ENCODE measurements at regions not wholly inside any gene's neighbourhood (a gene's known extent, or its start where the extent isn't known, plus 50 kb on each side); places are given as distances from the start of the nearest gene placed in this dataset.

DNA sequence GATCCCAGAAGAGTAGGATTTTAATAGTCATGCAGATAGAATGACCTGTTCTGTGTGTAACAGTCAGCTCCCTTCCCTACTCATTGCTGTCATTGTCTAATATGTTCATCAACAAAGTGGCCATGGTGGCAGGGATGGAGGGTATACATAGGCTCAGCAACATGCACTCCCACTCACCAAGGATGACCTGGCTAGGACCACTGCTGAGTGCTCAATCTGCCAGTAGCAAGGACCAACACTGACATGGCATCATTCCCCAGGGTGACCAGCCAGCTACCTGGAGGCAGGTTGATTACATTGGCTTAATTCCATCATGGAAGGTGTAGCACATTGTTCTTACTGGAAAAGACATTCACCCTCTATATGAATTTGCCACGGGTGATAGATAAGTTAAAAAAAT is 401.7 kb upstream of the CELF4 start:
- no peaks in the 10 kb centered on the region for H3K79me2 ChIP-seq (ENCODE audit: insufficient read depth, low read length)
- H3K9me2 ChIP-seq (ENCODE audit: low read depth, low read length): no peaks in the 10 kb centered on the region
- no peaks in the 10 kb centered on the region for H3K9me3 ChIP-seq (ENCODE audit: low read length)
- no peak for TF ChIP-seq EZH2 (IDR thresholded peaks at IDR 0.05; ENCODE audit: borderline replicate concordance, low read length)
- TF ChIP-seq, protein P1, sequence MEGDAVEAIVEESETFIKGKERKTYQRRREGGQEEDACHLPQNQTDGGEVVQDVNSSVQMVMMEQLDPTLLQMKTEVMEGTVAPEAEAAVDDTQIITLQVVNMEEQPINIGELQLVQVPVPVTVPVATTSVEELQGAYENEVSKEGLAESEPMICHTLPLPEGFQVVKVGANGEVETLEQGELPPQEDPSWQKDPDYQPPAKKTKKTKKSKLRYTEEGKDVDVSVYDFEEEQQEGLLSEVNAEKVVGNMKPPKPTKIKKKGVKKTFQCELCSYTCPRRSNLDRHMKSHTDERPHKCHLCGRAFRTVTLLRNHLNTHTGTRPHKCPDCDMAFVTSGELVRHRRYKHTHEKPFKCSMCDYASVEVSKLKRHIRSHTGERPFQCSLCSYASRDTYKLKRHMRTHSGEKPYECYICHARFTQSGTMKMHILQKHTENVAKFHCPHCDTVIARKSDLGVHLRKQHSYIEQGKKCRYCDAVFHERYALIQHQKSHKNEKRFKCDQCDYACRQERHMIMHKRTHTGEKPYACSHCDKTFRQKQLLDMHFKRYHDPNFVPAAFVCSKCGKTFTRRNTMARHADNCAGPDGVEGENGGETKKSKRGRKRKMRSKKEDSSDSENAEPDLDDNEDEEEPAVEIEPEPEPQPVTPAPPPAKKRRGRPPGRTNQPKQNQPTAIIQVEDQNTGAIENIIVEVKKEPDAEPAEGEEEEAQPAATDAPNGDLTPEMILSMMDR (IDR thresholded peaks at IDR 0.05; ENCODE audit: low read length): no peak
- no peak overlapping the region for H3K4me3 ChIP-seq (ENCODE audit: low read depth, low read length, poor library complexity, severe bottlenecking)
- no peak overlapping the region for H2AFZ ChIP-seq (ENCODE audit: low read length)
- no peaks in the 10 kb centered on the region for H3K4me1 ChIP-seq (ENCODE audit: insufficient read depth, low read length, severe bottlenecking)
- H3K27ac ChIP-seq (ENCODE audit: low read depth, low read length, poor library complexity, severe bottlenecking): no peak overlapping the region
- no peaks in the 10 kb centered on the region for H3K36me3 ChIP-seq (ENCODE audit: insufficient read depth, low read length)
- no peaks in the 10 kb centered on the region for H3K27me3 ChIP-seq (ENCODE audit: insufficient read depth, low read length)
- no peak overlapping the region for H3K4me2 ChIP-seq (ENCODE audit: low read length)
- no peaks in the 10 kb centered on the region for H4K20me1 ChIP-seq (ENCODE audit: insufficient read depth, low read length)
- no peaks in the 10 kb centered on the region for H3F3A ChIP-seq (ENCODE audit: insufficient read depth, low read length)
- H3K9ac ChIP-seq (ENCODE audit: low read length): no peak overlapping the region

DNA sequence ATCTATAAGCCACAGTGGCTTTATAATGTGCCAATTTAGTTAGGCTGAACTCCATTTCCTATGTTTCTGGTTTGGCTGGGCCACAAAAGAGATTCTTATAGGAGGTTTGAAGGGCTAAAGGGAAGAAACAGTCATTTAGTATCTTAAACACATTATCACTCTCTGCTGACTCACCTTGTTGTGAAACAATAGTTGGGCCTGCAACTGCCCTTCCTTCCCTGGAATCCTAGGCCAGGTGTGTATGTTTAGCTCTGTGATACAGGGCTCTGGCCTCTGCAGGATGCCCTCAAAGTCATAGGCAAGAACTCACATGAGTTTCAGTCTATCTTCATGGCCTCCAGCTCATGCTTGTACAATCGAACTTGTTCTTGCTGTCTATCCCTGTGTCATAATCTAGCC is 400.0 kb upstream of the CELF4 start:
- H3K27ac ChIP-seq (ENCODE audit: low read depth, low read length, poor library complexity, severe bottlenecking): no peak overlapping the region
- H3K4me1 ChIP-seq (ENCODE audit: insufficient read depth, low read length, severe bottlenecking): no peaks in the 10 kb centered on the region
- H3K9ac ChIP-seq (ENCODE audit: low read length): no peak overlapping the region
- no peaks in the 10 kb centered on the region for H3K27me3 ChIP-seq (ENCODE audit: insufficient read depth, low read length)
- H3K4me2 ChIP-seq (ENCODE audit: low read length): no peak overlapping the region
- no peaks in the 10 kb centered on the region for H3F3A ChIP-seq (ENCODE audit: insufficient read depth, low read length)
- H3K79me2 ChIP-seq (ENCODE audit: insufficient read depth, low read length): no peaks in the 10 kb centered on the region
- H3K9me2 ChIP-seq (ENCODE audit: low read depth, low read length): no peaks in the 10 kb centered on the region
- no peak overlapping the region for H2AFZ ChIP-seq (ENCODE audit: low read length)
- H3K4me3 ChIP-seq (ENCODE audit: low read depth, low read length, poor library complexity, severe bottlenecking): no peak overlapping the region
- H4K20me1 ChIP-seq (ENCODE audit: insufficient read depth, low read length): no peaks in the 10 kb centered on the region
- no peak for TF ChIP-seq EZH2 (IDR thresholded peaks at IDR 0.05; ENCODE audit: borderline replicate concordance, low read length)
- no peaks in the 10 kb centered on the region for H3K9me3 ChIP-seq (ENCODE audit: low read length)
- no peaks in the 10 kb centered on the region for H3K36me3 ChIP-seq (ENCODE audit: insufficient read depth, low read length)

DNA sequence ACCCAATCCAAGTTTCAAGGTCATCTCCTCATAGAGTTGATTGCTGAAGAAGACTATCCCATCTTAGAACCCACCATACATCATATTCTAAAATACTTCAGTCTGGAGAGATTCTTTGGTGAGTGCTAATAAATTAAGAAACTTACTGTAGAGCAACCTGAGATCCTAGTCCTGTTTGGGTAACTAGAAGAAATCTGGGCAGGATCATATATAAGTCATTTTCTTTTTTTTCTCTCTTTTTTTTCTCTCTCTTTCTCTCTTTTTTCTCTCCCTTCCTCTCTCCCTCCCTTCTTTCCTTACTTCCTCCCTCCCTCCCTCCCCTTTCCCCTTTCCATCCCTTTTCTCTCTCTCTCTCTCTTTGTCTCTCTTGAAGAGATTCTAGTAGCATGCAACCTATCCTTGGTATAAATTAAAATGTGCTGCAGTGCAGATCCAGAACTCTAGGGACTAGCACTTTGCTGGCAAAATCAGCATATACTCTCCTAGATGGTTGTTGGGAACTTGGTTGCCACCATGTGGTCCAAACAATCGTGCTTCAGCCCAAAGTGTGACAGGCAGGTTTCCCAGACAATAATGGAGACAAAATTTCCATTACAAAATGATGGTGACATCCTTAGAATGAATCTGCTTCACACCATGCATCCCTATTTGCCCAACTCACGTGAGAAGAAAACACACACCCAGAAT is 399.4 kb upstream of the CELF4 start:
- Histone ChIP-seq H3K9ac (ENCODE audit: low read length) (no peak overlapping the region), H3K9me2 (ENCODE audit: low read depth, low read length) (no peaks in the 10 kb centered on the region), H3K9me3 (ENCODE audit: low read length) (no peaks in the 10 kb centered on the region), H2AFZ (ENCODE audit: low read length) (no peak overlapping the region), H3F3A (ENCODE audit: insufficient read depth, low read length) (no peaks in the 10 kb centered on the region), H3K27ac (ENCODE audit: low read depth, low read length, poor library complexity, severe bottlenecking) (no peak overlapping the region), H3K36me3 (ENCODE audit: insufficient read depth, low read length) (no peaks in the 10 kb centered on the region), H3K79me2 (ENCODE audit: insufficient read depth, low read length) (no peaks in the 10 kb centered on the region), H3K4me3 (ENCODE audit: low read depth, low read length, poor library complexity, severe bottlenecking) (no peak overlapping the region), H3K4me1 (ENCODE audit: insufficient read depth, low read length, severe bottlenecking) (no peaks in the 10 kb centered on the region), H3K4me2 (ENCODE audit: low read length) (no peak overlapping the region), H4K20me1 (ENCODE audit: insufficient read depth, low read length) (no peaks in the 10 kb centered on the region), H3K27me3 (ENCODE audit: insufficient read depth, low read length) (no peaks in the 10 kb centered on the region)
- TF ChIP-seq, protein P1 (IDR thresholded peaks at IDR 0.05; ENCODE audit: low read length): no peak
- no peak for TF ChIP-seq EZH2 (IDR thresholded peaks at IDR 0.05; ENCODE audit: borderline replicate concordance, low read length)

DNA sequence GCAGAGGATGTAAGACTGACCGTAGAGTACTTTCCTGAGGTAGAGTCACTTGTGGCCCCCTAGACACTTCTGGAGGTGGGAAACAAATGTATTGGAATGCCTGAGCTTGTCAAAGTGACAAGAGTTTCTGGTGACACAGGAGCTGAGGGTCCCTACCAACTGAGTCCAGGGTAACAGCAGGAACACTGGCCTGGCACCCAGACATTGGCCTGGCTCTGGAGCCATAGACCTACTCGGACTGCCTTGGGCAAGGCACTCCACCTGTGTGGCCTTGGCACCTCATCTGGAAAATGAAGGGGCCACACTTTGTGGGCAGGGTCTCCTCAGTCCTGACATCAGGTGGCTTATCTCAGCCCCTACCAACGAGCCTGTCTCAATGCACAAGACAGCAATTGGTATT is 398.2 kb upstream of the CELF4 start:
- Histone ChIP-seq H3K4me2 (ENCODE audit: low read length) (no peak overlapping the region), H3K9ac (ENCODE audit: low read length) (no peak overlapping the region), H3K36me3 (ENCODE audit: insufficient read depth, low read length) (no peaks in the 10 kb centered on the region), H3K4me3 (ENCODE audit: low read depth, low read length, poor library complexity, severe bottlenecking) (no peak overlapping the region), H3K27me3 (ENCODE audit: insufficient read depth, low read length) (no peaks in the 10 kb centered on the region), H4K20me1 (ENCODE audit: insufficient read depth, low read length) (no peaks in the 10 kb centered on the region), H3K27ac (ENCODE audit: low read depth, low read length, poor library complexity, severe bottlenecking) (no peak overlapping the region), H3K9me2 (ENCODE audit: low read depth, low read length) (no peaks in the 10 kb centered on the region), H3F3A (ENCODE audit: insufficient read depth, low read length) (no peaks in the 10 kb centered on the region), H3K79me2 (ENCODE audit: insufficient read depth, low read length) (no peaks in the 10 kb centered on the region), H3K9me3 (ENCODE audit: low read length) (no peaks in the 10 kb centered on the region), H3K4me1 (ENCODE audit: insufficient read depth, low read length, severe bottlenecking) (no peaks in the 10 kb centered on the region), H2AFZ (ENCODE audit: low read length) (no peak overlapping the region)
- TF ChIP-seq, protein P1 (IDR thresholded peaks at IDR 0.05; ENCODE audit: low read length): no peak
- TF ChIP-seq EZH2 (IDR thresholded peaks at IDR 0.05; ENCODE audit: borderline replicate concordance, low read length): no peak
